ENCODE measurements at regions not wholly inside any gene's neighbourhood (a gene's known extent, or its start where the extent isn't known, plus 50 kb on each side); places are given as distances from the start of the nearest gene placed in this dataset.

GRCh38 chr20:1774479-1774878, 116.9 kb upstream of the SIRPG start (continued):
- TF ChIP-seq ZNF532 (CRISPR knock-in tag; IDR thresholded peaks at IDR 0.05; ENCODE audit: borderline replicate concordance): no peak

GRCh38 chr20:1773816-1774215, 116.2 kb upstream of the SIRPG start:
- Mint-ChIP-seq H3K9me3 (peaks cover 4% of the 10 kb centered on the region), H3K27ac (no peak overlapping the region), H3K4me3 (no peak overlapping the region), H3K36me3 (peaks cover 3% of the 10 kb centered on the region), H3K27me3 (ENCODE audit: low read depth) (peaks cover 2% of the 10 kb centered on the region), H3K4me1 (peaks cover 14% of the 10 kb centered on the region)
- CTCF ChIA-PET: no interaction called here
- ATAC-seq: no peak
- TF ChIP-seq TEAD4 (CRISPR knock-in tag; IDR thresholded peaks at IDR 0.05): no peak
- POLR2A ChIA-PET: no interaction called here
- DNase-seq (ENCODE audit: low spot score): no peak

- peaks cover 8% of the 10 kb centered on the region for H3K27me3 Mint-ChIP-seq (ENCODE audit: low read depth)
- peaks cover 2% of the 10 kb centered on the region for H3K36me3 Mint-ChIP-seq
- ChIA-PET CTCF (interaction anchor here (2.2 kb wide), 1 partner anchor 8 kb away, joined by 12 read pairs; no protein-coding TSS in a partner anchor), POLR2A (no interaction called here)
- no peak overlapping the region for H3K4me3 Mint-ChIP-seq
- peaks cover 2% of the 10 kb centered on the region for H3K9me3 Mint-ChIP-seq
- H3K27ac Mint-ChIP-seq: no peak overlapping the region
- H3K4me1 Mint-ChIP-seq: no peaks in the 10 kb centered on the region
- no peak for DNase-seq (ENCODE audit: low spot score)
- TF ChIP-seq MXD4 (CRISPR knock-in tag; IDR thresholded peaks at IDR 0.05; ENCODE audit: borderline replicate concordance) (no peak), PRRX2 (CRISPR knock-in tag; IDR thresholded peaks at IDR 0.05) (no peak), ERG (CRISPR knock-in tag; IDR thresholded peaks at IDR 0.05) (no peak)
- no peak for ATAC-seq
Observed at GRCh38 chr20:1769491-1769890, 111.9 kb upstream of the SIRPG start.

- DNase-seq (ENCODE audit: low spot score) (no peak), ATAC-seq (no peak)
- Mint-ChIP-seq H3K4me3 (no peak overlapping the region), H3K27me3 (ENCODE audit: low read depth) (peaks cover 10% of the 10 kb centered on the region), H3K27ac (no peak overlapping the region), H3K36me3 (no peaks in the 10 kb centered on the region), H3K4me1 (no peaks in the 10 kb centered on the region; the same call in 1 of the 2 replicates), H3K9me3 (no peaks in the 10 kb centered on the region)
- POLR2A ChIA-PET: no interaction called here
- CTCF ChIA-PET: interaction anchor here (3.9 kb wide), 1 partner anchor 10 kb away, joined by 45 read pairs; no protein-coding TSS in a partner anchor
- no peak for TF ChIP-seq ZNF121 (CRISPR knock-in tag; IDR thresholded peaks at IDR 0.05)
- no peak for TF ChIP-seq PREB (CRISPR knock-in tag; IDR thresholded peaks at IDR 0.05; ENCODE audit: borderline replicate concordance)
- no peak for TF ChIP-seq ZNF396 (CRISPR knock-in tag; IDR thresholded peaks at IDR 0.05; ENCODE audit: borderline replicate concordance)
- no peak for TF ChIP-seq JUN (CRISPR knock-in tag; IDR thresholded peaks at IDR 0.05)
- TF ChIP-seq RORB (CRISPR knock-in tag; IDR thresholded peaks at IDR 0.05): no peak
- TF ChIP-seq TCF7 (CRISPR knock-in tag; IDR thresholded peaks at IDR 0.05; ENCODE audit: low read depth): no peak
- TF ChIP-seq CBFB (CRISPR knock-in tag; IDR thresholded peaks at IDR 0.05; ENCODE audit: low read depth): no peak
Observed at GRCh38 chr20:1766731-1767130, 109.2 kb upstream of the SIRPG start.

All from WTC11 (cell line).